GM12874 (cell line): ENCODE measurements at regions not wholly inside any gene's neighbourhood (a gene's known extent, or its start where the extent isn't known, plus 50 kb on each side); places are given as distances from the start of the nearest gene placed in this dataset.

ENCODE experiments used
- TF ChIP-seq, protein P1 (sequence below): IDR thresholded peaks from 2 replicates; pipeline ENCODE4 v1.5.1; 2011; ENCODE audit warnings: low read depth, mild to moderate bottlenecking, control low read depth, low read length, moderate library complexity; ENCODE audit not compliant: insufficient read depth

DNA sequence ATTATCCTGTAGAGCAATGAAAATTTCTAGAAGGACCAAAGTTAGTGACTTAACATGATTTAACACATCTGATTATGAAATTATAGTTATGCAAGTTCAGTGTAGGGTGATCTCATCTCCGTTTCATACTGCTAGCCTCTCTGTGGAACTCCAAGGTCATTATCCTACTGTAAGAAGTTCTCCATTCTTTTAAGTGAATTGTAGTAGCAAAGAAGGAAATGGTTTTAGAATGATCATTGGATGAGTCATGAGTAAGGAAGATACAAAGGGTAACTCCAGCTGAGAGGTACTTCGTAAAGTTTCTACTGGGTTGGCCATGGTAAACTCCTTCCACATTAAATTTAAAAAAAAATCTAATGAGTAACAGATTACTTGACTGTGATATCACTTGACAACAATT, 215.0 kb upstream of the GIMD1 start:
- TF ChIP-seq, protein P1, sequence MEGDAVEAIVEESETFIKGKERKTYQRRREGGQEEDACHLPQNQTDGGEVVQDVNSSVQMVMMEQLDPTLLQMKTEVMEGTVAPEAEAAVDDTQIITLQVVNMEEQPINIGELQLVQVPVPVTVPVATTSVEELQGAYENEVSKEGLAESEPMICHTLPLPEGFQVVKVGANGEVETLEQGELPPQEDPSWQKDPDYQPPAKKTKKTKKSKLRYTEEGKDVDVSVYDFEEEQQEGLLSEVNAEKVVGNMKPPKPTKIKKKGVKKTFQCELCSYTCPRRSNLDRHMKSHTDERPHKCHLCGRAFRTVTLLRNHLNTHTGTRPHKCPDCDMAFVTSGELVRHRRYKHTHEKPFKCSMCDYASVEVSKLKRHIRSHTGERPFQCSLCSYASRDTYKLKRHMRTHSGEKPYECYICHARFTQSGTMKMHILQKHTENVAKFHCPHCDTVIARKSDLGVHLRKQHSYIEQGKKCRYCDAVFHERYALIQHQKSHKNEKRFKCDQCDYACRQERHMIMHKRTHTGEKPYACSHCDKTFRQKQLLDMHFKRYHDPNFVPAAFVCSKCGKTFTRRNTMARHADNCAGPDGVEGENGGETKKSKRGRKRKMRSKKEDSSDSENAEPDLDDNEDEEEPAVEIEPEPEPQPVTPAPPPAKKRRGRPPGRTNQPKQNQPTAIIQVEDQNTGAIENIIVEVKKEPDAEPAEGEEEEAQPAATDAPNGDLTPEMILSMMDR, result no peak

DNA sequence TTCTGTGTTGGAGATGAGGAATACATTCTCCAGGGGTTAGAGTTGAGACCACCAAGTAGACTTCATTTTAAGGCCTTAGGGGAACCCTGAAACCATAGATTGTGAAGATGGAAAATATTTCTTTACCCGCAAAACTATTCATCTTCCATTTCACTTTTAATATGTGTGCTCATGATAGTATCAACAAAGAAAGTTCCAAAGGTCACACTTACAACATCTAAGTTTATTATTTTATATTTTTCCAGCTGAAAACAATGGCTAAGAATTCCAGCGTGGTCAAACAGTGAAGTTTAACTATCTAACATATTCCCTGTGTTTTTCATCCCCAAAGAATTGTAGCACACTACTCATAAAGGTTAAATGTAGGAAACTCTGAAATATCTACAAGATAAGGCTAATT, 214.5 kb upstream of the GIMD1 start:
- TF ChIP-seq, protein P1, result no peak

- TF ChIP-seq, protein P1, result no peak
Measured at GRCh38 chr4:106582103-106582502, 213.5 kb upstream of the GIMD1 start.

GRCh38 chr4:106579236-106579635, 210.7 kb upstream of the GIMD1 start:
- TF ChIP-seq, protein P1, result no peak

DNA sequence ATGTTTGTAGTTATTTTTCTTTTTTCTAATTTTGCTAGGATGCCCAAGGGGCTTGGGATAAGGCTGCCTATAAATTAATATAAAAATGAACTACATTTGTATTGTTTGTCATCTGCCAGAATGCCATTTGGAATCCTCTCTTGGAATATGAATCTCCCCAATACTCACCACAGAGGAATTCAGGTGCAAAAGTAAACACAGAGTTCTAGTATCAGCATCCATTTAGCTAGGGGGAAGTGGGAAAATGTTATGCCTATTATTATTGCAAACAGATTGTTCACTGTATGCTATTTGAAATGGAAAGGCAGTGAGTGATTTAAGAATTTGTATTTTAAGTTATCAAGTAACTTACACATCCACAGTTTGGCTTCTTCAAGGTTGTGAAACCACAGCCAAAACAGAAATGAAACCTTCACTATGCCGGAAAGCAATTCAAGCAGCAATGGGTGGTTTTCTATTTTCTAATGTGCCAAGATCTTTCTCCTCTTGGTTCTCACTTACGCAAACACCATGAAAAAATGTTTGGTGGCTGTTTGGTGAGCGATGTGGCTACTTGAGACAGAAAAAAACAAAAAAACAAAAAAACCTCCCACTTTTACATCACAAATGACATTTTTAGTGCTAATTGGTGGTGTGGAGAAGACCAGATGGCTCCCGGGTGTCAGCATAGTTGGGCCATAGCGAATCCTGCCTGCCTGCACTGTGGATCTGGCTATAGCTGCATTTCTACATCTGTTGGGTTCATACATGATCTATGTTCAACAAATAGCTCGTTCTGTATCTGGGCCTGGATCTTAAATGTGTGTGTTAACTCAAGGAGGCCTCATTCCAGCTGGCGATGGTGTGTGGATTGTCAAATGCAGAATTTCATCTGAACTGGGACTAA, 200.8 kb upstream of the GIMD1 start:
- TF ChIP-seq, protein P1, result no peak

DNA sequence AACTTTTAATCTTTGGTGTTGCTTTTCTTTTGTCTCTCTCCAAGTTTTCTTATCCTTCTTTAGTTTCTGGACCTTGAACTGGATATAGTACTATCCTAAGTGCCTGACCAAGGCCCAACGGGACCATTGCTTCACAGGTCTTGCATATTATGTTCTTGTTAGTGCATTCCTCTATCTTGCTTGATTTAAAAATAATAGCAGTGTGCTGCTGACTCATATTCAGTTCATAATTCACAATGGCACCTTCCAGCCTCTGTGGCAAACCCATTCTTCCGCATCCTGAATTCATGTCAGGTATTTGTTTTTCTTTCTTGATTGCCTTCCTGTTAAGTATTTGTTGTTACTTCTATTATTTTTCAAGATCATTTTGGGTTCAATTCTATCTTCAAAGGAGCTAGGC, 197.1 kb upstream of the GIMD1 start:
- TF ChIP-seq, protein P1, result no peak

DNA sequence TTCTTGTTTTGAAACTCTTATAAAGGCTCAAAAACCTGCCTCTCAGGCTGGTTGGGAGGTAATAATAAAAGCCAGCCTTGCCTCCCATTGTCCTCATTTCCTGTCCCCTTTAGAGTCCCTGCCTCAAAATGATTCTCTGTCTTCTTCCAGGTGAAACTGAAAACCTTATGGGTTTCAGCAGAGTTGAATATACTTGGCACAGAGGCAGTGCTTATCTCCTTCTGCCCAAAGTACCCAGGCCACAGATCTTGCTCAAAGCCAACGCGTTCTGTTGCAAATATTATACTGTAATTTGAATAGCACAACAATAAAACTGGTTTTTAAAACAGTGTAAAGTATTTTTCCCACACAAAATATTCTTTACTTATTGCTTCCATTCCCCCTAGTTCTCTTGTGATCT, 183.1 kb upstream of the GIMD1 start:
- TF ChIP-seq, protein P1, result no peak
